IPS-20b (cell line): ENCODE measurements at regions not wholly inside any gene's neighbourhood (a gene's known extent, or its start where the extent isn't known, plus 50 kb on each side); places are given as distances from the start of the nearest gene placed in this dataset.

Experiments
- H3K27ac ChIP-seq: one replicate; pipeline ENCODE4 v1.5.1; 2013; ENCODE audit warnings: low read length
- H3K27me3 ChIP-seq: 2 replicates; pipeline ENCODE4 v1.6.1; 2013; ENCODE audit warnings: mild to moderate bottlenecking, low read length, inconsistent platforms; ENCODE audit not compliant: insufficient read depth
- H3K36me3 ChIP-seq: 2 replicates; pipeline ENCODE4 v1.6.1; 2013; ENCODE audit warnings: low read depth, mild to moderate bottlenecking, inconsistent platforms, low read length, moderate library complexity; ENCODE audit not compliant: insufficient read depth
- H3K4me1 ChIP-seq: 2 replicates; pipeline ENCODE4 v1.6.1; 2013; ENCODE audit warnings: mild to moderate bottlenecking, control low read depth, inconsistent platforms, low read length, moderate library complexity; ENCODE audit not compliant: insufficient read depth
- H3K4me3 ChIP-seq: 2 replicates; pipeline ENCODE4 v1.5.1; 2013; ENCODE audit warnings: mild to moderate bottlenecking, low read length, inconsistent platforms
- H3K9ac ChIP-seq: 2 replicates; pipeline ENCODE4 v1.6.1; 2013; ENCODE audit warnings: low read depth, mild to moderate bottlenecking, inconsistent platforms, low read length, moderate library complexity
- H3K9me3 ChIP-seq: 2 replicates; pipeline ENCODE4 v1.6.1; 2013; ENCODE audit warnings: mild to moderate bottlenecking, low read depth, low read length, inconsistent platforms; ENCODE audit not compliant: insufficient read depth

- no peak overlapping the region for H3K4me3 ChIP-seq
Measured at GRCh38 chr4:162341533-162341932, 177.7 kb upstream of the FSTL5 start.

GRCh38 chr4:162323919-162324318 lies 160.1 kb upstream of the FSTL5 start:
- H3K4me3 ChIP-seq, result no peak overlapping the region

More at GRCh38 chr4:162341533-162341932, 177.7 kb upstream of the FSTL5 start:
- Histone ChIP-seq H3K9ac (no peak overlapping the region), H3K27me3 (no peaks in the 10 kb centered on the region), H3K36me3 (no peaks in the 10 kb centered on the region), H3K27ac (no peak overlapping the region), H3K9me3 (no peaks in the 10 kb centered on the region), H3K4me1 (no peaks in the 10 kb centered on the region)

GRCh38 chr4:162322054-162322453 lies 158.3 kb upstream of the FSTL5 start:
- no peak overlapping the region for H3K9ac ChIP-seq
- no peak overlapping the region for H3K27ac ChIP-seq
- no peaks in the 10 kb centered on the region for H3K9me3 ChIP-seq
- H3K36me3 ChIP-seq, result no peaks in the 10 kb centered on the region
- no peaks in the 10 kb centered on the region for H3K4me1 ChIP-seq
- H3K27me3 ChIP-seq, result no peaks in the 10 kb centered on the region
- no peak overlapping the region for H3K4me3 ChIP-seq

More at GRCh38 chr4:162323919-162324318, 160.1 kb upstream of the FSTL5 start:
- no peaks in the 10 kb centered on the region for H3K9me3 ChIP-seq
- H3K27ac ChIP-seq, result no peak overlapping the region
- H3K27me3 ChIP-seq, result no peaks in the 10 kb centered on the region
- H3K9ac ChIP-seq, result no peak overlapping the region
- H3K36me3 ChIP-seq, result no peaks in the 10 kb centered on the region
- H3K4me1 ChIP-seq, result no peaks in the 10 kb centered on the region

- Histone ChIP-seq H3K36me3 (no peaks in the 10 kb centered on the region), H3K9ac (no peak overlapping the region), H3K27ac (no peak overlapping the region), H3K9me3 (no peaks in the 10 kb centered on the region; the same call in 1 of the 2 replicates), H3K27me3 (no peaks in the 10 kb centered on the region), H3K4me3 (no peak overlapping the region), H3K4me1 (no peaks in the 10 kb centered on the region)
Measured at GRCh38 chr4:162285753-162286152, 122.0 kb upstream of the FSTL5 start.

GRCh38 chr4:162282684-162283083 lies 118.9 kb upstream of the FSTL5 start:
- Histone ChIP-seq H3K36me3 (no peaks in the 10 kb centered on the region), H3K4me1 (no peaks in the 10 kb centered on the region), H3K27me3 (no peaks in the 10 kb centered on the region), H3K4me3 (no peak overlapping the region), H3K27ac (no peak overlapping the region), H3K9me3 (no peaks in the 10 kb centered on the region), H3K9ac (no peak overlapping the region)

- Histone ChIP-seq H3K4me3 (no peak overlapping the region), H3K27ac (no peak overlapping the region), H3K36me3 (no peaks in the 10 kb centered on the region), H3K9ac (no peak overlapping the region), H3K27me3 (no peaks in the 10 kb centered on the region), H3K4me1 (no peaks in the 10 kb centered on the region), H3K9me3 (no peaks in the 10 kb centered on the region)
Measured at GRCh38 chr4:162274354-162274753, 110.6 kb upstream of the FSTL5 start.

- Histone ChIP-seq H3K36me3 (no peaks in the 10 kb centered on the region), H3K27me3 (no peaks in the 10 kb centered on the region), H3K4me1 (no peaks in the 10 kb centered on the region), H3K27ac (no peak overlapping the region), H3K9ac (no peak overlapping the region), H3K4me3 (no peak overlapping the region), H3K9me3 (no peaks in the 10 kb centered on the region)
Measured at GRCh38 chr4:162272215-162272614, 108.4 kb upstream of the FSTL5 start.

- Histone ChIP-seq H3K9ac (no peak overlapping the region), H3K27me3 (no peaks in the 10 kb centered on the region), H3K9me3 (peaks cover 16% of the 10 kb centered on the region), H3K4me1 (peaks cover 4% of the 10 kb centered on the region; the same call in 1 of the 2 replicates), H3K36me3 (peaks cover 7% of the 10 kb centered on the region; the same call in 1 of the 2 replicates), H3K4me3 (no peak overlapping the region), H3K27ac (no peak overlapping the region)
Measured at GRCh38 chr4:162268911-162269310, 105.1 kb upstream of the FSTL5 start.

- Histone ChIP-seq H3K27me3 (no peaks in the 10 kb centered on the region), H3K4me1 (peaks cover 4% of the 10 kb centered on the region; the same call in 1 of the 2 replicates), H3K4me3 (peak overlapping the region; percentile 31; the same call in 1 of the 2 replicates), H3K27ac (no peak overlapping the region), H3K36me3 (peaks cover 7% of the 10 kb centered on the region; the same call in 1 of the 2 replicates), H3K9me3 (peaks cover 19% of the 10 kb centered on the region), H3K9ac (no peak overlapping the region)
Measured at GRCh38 chr4:162265802-162266201, 102.0 kb upstream of the FSTL5 start.

GRCh38 chr4:162245051-162245450 lies 81.3 kb upstream of the FSTL5 start:
- H3K36me3 ChIP-seq, result no peaks in the 10 kb centered on the region
- no peaks in the 10 kb centered on the region for H3K4me1 ChIP-seq
- H3K27ac ChIP-seq, result no peak overlapping the region
- no peak overlapping the region for H3K9ac ChIP-seq
- no peaks in the 10 kb centered on the region for H3K27me3 ChIP-seq
- no peak overlapping the region for H3K4me3 ChIP-seq
- no peaks in the 10 kb centered on the region for H3K9me3 ChIP-seq

GRCh38 chr4:162241857-162242256 lies 78.1 kb upstream of the FSTL5 start:
- no peak overlapping the region for H3K27ac ChIP-seq
- H3K9ac ChIP-seq, result no peak overlapping the region
- no peaks in the 10 kb centered on the region for H3K36me3 ChIP-seq
- H3K9me3 ChIP-seq, result no peaks in the 10 kb centered on the region
- no peaks in the 10 kb centered on the region for H3K27me3 ChIP-seq
- H3K4me3 ChIP-seq, result no peak overlapping the region
- no peaks in the 10 kb centered on the region for H3K4me1 ChIP-seq

GRCh38 chr4:162239992-162240769 lies 76.4 kb upstream of the FSTL5 start:
- H3K27ac ChIP-seq, result no peak overlapping the region
- no peaks in the 10 kb centered on the region for H3K27me3 ChIP-seq
- no peak overlapping the region for H3K4me3 ChIP-seq
- no peak overlapping the region for H3K9ac ChIP-seq
- H3K36me3 ChIP-seq, result no peaks in the 10 kb centered on the region
- no peaks in the 10 kb centered on the region for H3K4me1 ChIP-seq
- H3K9me3 ChIP-seq, result no peaks in the 10 kb centered on the region
